GM12878 (cell line): ENCODE measurements at regions not wholly inside any gene's neighbourhood (a gene's known extent, or its start where the extent isn't known, plus 50 kb on each side); places are given as distances from the start of the nearest gene placed in this dataset.

Source experiments
- ATAC-seq: fragments of 200-7000 bp; cut with Tn5 transposase; 3 replicates; pipeline ENCODE4 v1.9.1; 2020; ENCODE audit warnings: mild to moderate bottlenecking, moderate library complexity
- BruUV-seq: library from RNA; stranded (reverse); fragments of 400-500 nt; replicated peaks from 2 replicates; lab custom pipeline; 2021; lab: Mats Ljungman, UMichigan
- CTCF ChIA-PET: fragments of 300-600 bp; sonication (Branson Sonifier 250); formaldehyde crosslinking; extraction: SDS; loops from one replicate; lab custom pipeline; 2021; ENCODE audit warnings: inconsistent platforms; lab: Yijun Ruan, JAX
- POLR2A ChIA-PET: fragments of 350-600 bp; formaldehyde crosslinking; extraction: SDS; loops from one replicate; lab custom pipeline; 2021; ENCODE audit warnings: inconsistent platforms; lab: Charles Lee
- RAD21 ChIA-PET: fragments of 300-600 bp; sonication (Branson Sonifier 250); formaldehyde crosslinking; loops from one replicate; lab custom pipeline; 2023; ENCODE audit warnings: antibody characterized with exemption; ENCODE audit not compliant: unreplicated experiment; lab: Charles Lee
- SMC1A ChIA-PET: fragments of 300-600 bp; sonication (Branson Sonifier 250); formaldehyde crosslinking; loops from one replicate; lab custom pipeline; 2023; ENCODE audit not compliant: unreplicated experiment, uncharacterized antibody; lab: Charles Lee
- DNase-seq: peaks from one replicate; pipeline ENCODE4 v3.0.0-alpha.2; 2011; ENCODE audit warnings: low read depth, low spot score
- FAIRE-seq: peaks from 3 replicates; lab custom pipeline; 2011; peaks lifted over from hg19 to GRCh38; lab: Jason Lieb, UNC
- H2AFZ ChIP-seq: 2 replicates; pipeline ENCODE4 v1.6.0; 2011; ENCODE audit warnings: low read depth, low read length, control low read depth; ENCODE audit not compliant: control insufficient read depth
- H3K27ac ChIP-seq: 2 replicates; pipeline ENCODE4 v1.5.1; 2011; ENCODE audit warnings: control low read depth; ENCODE audit not compliant: control insufficient read depth, insufficient read depth
- H3K27me3 ChIP-seq, 2 experiments: replicated peaks in 1 of 2; 2 replicates each; pipeline versions ENCODE4 v1.6.0 to v1.6.1; 2011; ENCODE audit warnings: low read length in 1 of 2; ENCODE audit not compliant: control insufficient read depth in 2 of 2, insufficient read depth in 2 of 2
- H3K36me3 ChIP-seq, 2 experiments: 2 replicates each; pipeline ENCODE4 v1.5.1; 2011; ENCODE audit warnings: low read length in 1 of 2; ENCODE audit not compliant: control insufficient read depth in 2 of 2, insufficient read depth in 2 of 2
- H3K4me1 ChIP-seq: 2 replicates; pipeline ENCODE4 v1.6.1; 2011; ENCODE audit warnings: mild to moderate bottlenecking, low read length, moderate library complexity, mixed read lengths; ENCODE audit not compliant: control insufficient read depth, insufficient read depth
- H3K4me2 ChIP-seq: 2 replicates; pipeline ENCODE4 v1.6.0; 2011; ENCODE audit warnings: control low read depth; ENCODE audit not compliant: control insufficient read depth, insufficient read depth
- H3K4me3 ChIP-seq: fragments of 200-600 bp; sonication (generic); 2 replicates; pipeline ENCODE4 v1.5.1; 2016
- H3K79me2 ChIP-seq: 2 replicates; pipeline ENCODE4 v1.6.0; 2011; ENCODE audit warnings: low read length; ENCODE audit not compliant: control insufficient read depth, insufficient read depth
- H3K9ac ChIP-seq: 2 replicates; pipeline ENCODE4 v1.8.0; 2011; ENCODE audit warnings: low read length, control low read depth, mixed read lengths; ENCODE audit not compliant: control insufficient read depth, insufficient read depth
- H3K9me3 ChIP-seq: replicated peaks from 3 replicates; pipeline ENCODE4 v1.5.1; 2011; ENCODE audit warnings: mild to moderate bottlenecking, low read length; ENCODE audit not compliant: control insufficient read depth, insufficient read depth
- H4K20me1 ChIP-seq: 2 replicates; pipeline ENCODE4 v1.6.0; 2011; ENCODE audit not compliant: control insufficient read depth, insufficient read depth
- CBFB ChIP-seq: IDR thresholded peaks from 2 replicates; pipeline ENCODE4 v1.6.1; 2016; ENCODE audit warnings: antibody characterized with exemption, low read depth
- CHD1 ChIP-seq: IDR thresholded peaks from 2 replicates; pipeline ENCODE4 v1.6.1; 2012; ENCODE audit warnings: low read depth, low read length, improper control_type of control experiment
- NFYB ChIP-seq: IDR thresholded peaks from 2 replicates; pipeline ENCODE4 v1.6.1; 2011; ENCODE audit warnings: low read depth, mild to moderate bottlenecking, low read length, improper control_type of control experiment, moderate library complexity; ENCODE audit not compliant: insufficient read depth
- TCF12 ChIP-seq: IDR thresholded peaks from 2 replicates; pipeline ENCODE4 v1.6.1; 2011; ENCODE audit warnings: low read depth, mild to moderate bottlenecking, low read length
- WGBS: methylation state at CpG from one replicate; pipeline ENCODE4 v1.1.6; 2016; ENCODE audit warnings: low lambda C conversion rate; ENCODE audit not compliant: insufficient replicate concordance, insufficient coverage; ENCODE audit errors: missing lambda C conversion rate; 5-methylcytosine and 5-hydroxymethylcytosine counted together
- in situ Hi-C: fragments of 300-500 bp; cut with MboI; formaldehyde crosslinking; loops from 9 replicates; pipeline ENCODE4 v1.14.3; 2018; ENCODE audit warnings: mixed read lengths
- intact Hi-C: fragments of 100-400 bp; cut with micrococcal nuclease; formaldehyde crosslinking; loops from one replicate; pipeline ENCODE4 v1.14.2; 2022; ENCODE audit not compliant: unreplicated experiment
- TF ChIP-seq, protein P1 (sequence below), 3 experiments: IDR thresholded peaks in 2 of 3; conservative IDR thresholded peaks in 1 of 3; 2 replicates each; pipeline ENCODE4 v1.5.1; 2011; ENCODE audit warnings: low read depth in 3 of 3, low read length in 3 of 3, mild to moderate bottlenecking in 3 of 3, control low read depth in 2 of 3, moderate library complexity in 2 of 3, inconsistent platforms in 1 of 3, mixed read lengths in 1 of 3; ENCODE audit not compliant: control insufficient read depth in 2 of 3, insufficient read depth in 1 of 3; ENCODE audit errors: extremely low read depth in 1 of 3

DNA sequence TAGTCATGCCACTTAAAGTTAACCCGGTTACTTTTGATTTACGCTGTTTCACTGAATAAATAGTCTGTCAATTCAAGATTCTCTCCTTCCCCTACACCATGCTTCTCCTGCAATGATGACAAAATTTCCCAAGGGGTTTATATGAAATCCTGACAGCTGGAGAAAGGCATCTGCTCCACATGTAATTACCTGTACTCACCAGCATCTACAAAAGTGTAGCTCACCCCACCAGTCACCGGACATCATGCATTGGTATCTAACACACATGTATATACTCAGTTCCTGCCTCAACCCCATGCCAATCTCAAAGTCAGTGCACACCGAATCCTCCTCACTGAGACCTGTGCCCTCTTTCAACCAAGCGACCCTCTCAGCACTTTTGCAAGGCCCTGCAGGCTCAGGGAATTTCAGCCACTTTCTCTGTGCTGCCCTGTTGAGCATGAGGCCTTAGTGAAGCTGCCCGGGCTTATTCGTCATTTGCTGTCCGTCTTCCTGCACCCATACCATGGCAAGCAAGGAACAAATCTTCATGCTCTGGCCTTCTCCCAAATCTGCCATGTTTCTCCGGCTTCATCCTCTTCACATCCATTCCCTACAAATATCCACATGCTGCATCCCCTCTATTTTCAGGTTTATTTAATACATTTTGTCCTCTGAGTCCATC, 131.6 kb downstream of the SEC23A start:
- in situ Hi-C loops = no loop called here
- RAD21 ChIA-PET = no interaction called here

DNA sequence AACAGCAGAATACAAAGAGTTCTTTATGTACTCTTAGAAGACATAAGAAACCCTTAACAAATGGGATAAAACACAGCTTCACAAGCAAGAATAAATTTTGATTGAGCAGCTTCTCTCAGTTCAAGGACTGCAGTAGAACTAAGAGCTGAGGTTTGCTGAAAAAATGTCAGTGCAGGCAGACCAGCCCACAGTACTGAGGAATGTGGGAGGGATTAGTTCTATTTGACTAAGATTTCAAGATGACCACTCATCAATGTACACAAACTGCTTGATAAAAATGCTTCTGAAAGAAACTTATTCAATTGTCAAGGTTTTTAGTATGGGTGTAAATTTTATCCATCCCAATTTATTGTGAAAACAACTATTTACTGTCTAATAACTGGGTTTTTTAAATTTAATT, 138.4 kb downstream of the SEC23A start:
- SMC1A ChIA-PET = no interaction called here

More for the DNA sequence above, 131.6 kb downstream of the SEC23A start:
- Histone ChIP-seq H3K79me2 (no peaks in the 10 kb centered on the region), H3K9ac (no peak overlapping the region), H3K27me3 (no peaks in the 10 kb centered on the region; a peak in 1 of 4 replicates), H3K9me3 (no peaks in the 10 kb centered on the region), H3K27ac (no peak overlapping the region), H2AFZ (no peak overlapping the region), H3K4me1 (no peaks in the 10 kb centered on the region), H3K4me2 (no peak overlapping the region), H4K20me1 (no peaks in the 10 kb centered on the region), H3K4me3 (no peak overlapping the region), H3K36me3 (no peaks in the 10 kb centered on the region)
- intact Hi-C loops = no loop called here
- ChIA-PET POLR2A (no interaction called here), CTCF (no interaction called here), SMC1A (interaction anchor here (0.7 kb wide), 1 partner anchor 21 kb away, joined by 3 read pairs; no protein-coding TSS in a partner anchor)
- FAIRE-seq (no peak), ATAC-seq (no peak), DNase-seq (no peak)
- WGBS = 45% methylated on average over 9 of the region's 9 CpGs
- no TSS peak for BruUV-seq
- TF ChIP-seq TCF12 (no peak), NFYB (no peak)
- TF ChIP-seq, protein P1, sequence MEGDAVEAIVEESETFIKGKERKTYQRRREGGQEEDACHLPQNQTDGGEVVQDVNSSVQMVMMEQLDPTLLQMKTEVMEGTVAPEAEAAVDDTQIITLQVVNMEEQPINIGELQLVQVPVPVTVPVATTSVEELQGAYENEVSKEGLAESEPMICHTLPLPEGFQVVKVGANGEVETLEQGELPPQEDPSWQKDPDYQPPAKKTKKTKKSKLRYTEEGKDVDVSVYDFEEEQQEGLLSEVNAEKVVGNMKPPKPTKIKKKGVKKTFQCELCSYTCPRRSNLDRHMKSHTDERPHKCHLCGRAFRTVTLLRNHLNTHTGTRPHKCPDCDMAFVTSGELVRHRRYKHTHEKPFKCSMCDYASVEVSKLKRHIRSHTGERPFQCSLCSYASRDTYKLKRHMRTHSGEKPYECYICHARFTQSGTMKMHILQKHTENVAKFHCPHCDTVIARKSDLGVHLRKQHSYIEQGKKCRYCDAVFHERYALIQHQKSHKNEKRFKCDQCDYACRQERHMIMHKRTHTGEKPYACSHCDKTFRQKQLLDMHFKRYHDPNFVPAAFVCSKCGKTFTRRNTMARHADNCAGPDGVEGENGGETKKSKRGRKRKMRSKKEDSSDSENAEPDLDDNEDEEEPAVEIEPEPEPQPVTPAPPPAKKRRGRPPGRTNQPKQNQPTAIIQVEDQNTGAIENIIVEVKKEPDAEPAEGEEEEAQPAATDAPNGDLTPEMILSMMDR (IDR thresholded peaks at IDR 0.05 in 2 of 3, conservative IDR thresholded peaks at IDR 0.05 in 1 of 3; ENCODE audit: control insufficient read depth in 2 of 3, extremely low read depth in 1 of 3, insufficient read depth in 1 of 3, low read depth in 3 of 3, low read length in 3 of 3) = no peak
- TF ChIP-seq, all 136 proteins: peak for 0

More for the DNA sequence above, 138.4 kb downstream of the SEC23A start:
- CTCF ChIA-PET = no interaction called here
- in situ Hi-C loops (no loop called here), intact Hi-C loops (no loop called here)
- BruUV-seq = no TSS peak
- no peaks in the 10 kb centered on the region for H3K36me3 ChIP-seq
- no peaks in the 10 kb centered on the region for H3K27me3 ChIP-seq
- H3K4me3 ChIP-seq = no peak overlapping the region
- TF ChIP-seq CHD1 (no peak), CBFB (no peak)
- H3K79me2 ChIP-seq = no peaks in the 10 kb centered on the region
- no peak overlapping the region for H3K9ac ChIP-seq
- no peaks in the 10 kb centered on the region for H3K4me1 ChIP-seq
- no peaks in the 10 kb centered on the region for H3K9me3 ChIP-seq
- H4K20me1 ChIP-seq = no peaks in the 10 kb centered on the region
- FAIRE-seq (no peak), DNase-seq (no peak), ATAC-seq (no peak)
- RAD21 ChIA-PET = no interaction called here
- H2AFZ ChIP-seq = no peak overlapping the region
- no peak overlapping the region for H3K27ac ChIP-seq
- POLR2A ChIA-PET = no interaction called here
- H3K4me2 ChIP-seq = no peak overlapping the region
